Femur (tissue), 1 donor: ENCODE measurements at regions not wholly inside any gene's neighbourhood (a gene's known extent, or its start where the extent isn't known, plus 50 kb on each side); places are given as distances from the start of the nearest gene placed in this dataset.

ENCODE experiments used
- DNase-seq: peaks from one replicate; pipeline ENCODE4 v3.0.0-alpha.2; 2017

DNA sequence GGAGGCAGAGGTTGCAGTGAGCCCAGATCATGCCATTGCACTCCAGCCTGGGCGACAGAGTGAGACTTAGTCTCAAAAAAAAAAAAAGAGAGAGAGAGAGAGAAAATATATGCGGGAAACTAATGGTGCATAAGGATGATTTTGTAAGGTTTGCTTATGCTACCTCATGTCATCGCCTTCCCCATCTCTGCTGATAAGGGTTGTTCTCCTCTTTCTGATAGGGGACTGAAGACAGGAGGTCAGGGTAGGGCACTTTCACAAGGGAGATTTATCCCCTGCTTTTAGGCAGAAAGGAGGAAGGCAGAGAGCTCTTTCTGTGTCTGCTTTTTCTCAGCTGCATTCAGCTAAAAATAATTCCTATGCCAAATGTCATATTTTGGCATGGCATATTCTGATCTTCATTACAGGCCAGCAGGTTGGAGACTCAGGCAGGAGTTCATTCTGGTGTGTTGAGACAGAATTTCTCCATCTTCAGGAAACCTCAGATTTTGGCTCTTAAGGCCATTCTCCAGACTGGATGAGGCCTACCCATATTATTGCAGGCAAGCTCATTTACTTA, 220.2 kb downstream of the AUH start:
- DNase-seq = no peak

DNA sequence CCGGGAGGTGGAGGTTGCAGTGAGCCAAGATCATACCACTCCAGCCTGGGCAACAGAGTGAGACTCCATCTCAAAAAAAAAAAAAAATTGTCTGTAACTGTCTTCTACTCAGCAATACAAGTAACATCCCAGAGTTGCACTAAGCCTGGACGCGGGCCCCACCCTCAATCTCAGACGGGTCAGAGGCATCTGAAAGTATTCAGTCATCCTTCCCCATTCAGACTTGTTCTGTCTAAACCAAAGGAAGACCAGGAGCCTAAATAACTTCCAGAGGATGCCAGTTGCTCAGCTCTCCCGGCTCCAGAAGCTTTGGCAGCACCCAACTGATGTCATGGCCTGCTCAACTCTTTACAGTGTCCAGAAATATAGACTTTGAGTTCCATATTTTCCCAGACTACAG, 218.6 kb downstream of the AUH start:
- no peak for DNase-seq

DNA sequence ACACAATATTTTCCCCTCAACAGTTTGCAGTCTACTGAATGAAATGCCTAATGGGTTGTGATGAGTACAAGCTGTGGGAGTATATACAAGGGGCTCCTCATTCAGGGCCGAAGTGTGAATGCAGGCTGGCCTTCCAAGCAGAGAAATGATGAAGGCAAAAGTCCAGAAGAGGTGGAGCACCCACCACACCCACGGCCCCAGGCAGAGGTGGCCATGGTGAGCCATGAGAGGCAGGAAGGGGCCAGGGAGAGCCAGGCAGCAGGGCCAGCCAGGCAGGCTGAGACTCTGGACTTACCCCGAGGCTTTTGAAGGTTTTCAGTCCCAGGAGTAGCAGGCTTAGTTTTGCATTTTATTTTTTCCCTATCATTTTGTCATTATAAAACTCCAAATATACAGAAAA, 218.1 kb downstream of the AUH start:
- DNase-seq = no peak

DNA sequence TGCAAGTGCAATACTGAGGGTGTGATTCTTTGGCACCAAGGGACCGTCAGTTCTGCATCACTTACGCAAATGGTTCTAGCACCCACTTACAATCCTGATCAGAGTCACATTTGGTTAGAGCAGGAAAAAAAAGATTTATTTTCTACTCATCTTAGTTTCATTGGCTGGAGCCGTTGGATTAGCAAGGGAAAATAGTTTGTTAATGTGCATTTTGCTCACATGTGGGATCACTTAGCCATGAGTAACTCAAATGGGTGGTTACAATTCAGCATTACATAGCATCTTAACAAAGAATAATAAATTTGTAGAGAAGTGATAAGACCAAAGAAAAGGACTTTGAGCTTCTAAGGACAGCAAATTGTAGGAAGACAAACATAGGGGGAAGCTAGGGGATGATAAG, 216.9 kb downstream of the AUH start:
- no peak for DNase-seq

DNA sequence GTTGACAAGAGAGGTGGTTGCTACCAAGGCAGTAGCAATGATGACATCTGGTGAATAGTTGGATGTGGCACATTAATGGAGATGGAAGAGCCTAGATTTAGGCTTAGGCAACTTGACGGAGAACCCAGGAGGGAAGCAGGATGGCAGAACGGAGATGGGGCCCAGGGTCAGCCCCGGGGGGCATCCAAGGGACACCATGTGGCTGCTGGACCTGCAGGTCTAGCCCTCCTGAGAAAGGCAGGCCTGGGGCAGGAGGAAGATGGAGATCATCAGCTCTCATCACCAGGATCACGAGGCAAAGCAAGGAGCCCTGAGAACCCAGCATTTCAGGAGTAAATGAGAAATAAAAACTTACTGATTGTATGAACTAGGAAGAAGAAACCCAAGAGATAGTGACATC, 216.2 kb downstream of the AUH start:
- DNase-seq = no peak

DNA sequence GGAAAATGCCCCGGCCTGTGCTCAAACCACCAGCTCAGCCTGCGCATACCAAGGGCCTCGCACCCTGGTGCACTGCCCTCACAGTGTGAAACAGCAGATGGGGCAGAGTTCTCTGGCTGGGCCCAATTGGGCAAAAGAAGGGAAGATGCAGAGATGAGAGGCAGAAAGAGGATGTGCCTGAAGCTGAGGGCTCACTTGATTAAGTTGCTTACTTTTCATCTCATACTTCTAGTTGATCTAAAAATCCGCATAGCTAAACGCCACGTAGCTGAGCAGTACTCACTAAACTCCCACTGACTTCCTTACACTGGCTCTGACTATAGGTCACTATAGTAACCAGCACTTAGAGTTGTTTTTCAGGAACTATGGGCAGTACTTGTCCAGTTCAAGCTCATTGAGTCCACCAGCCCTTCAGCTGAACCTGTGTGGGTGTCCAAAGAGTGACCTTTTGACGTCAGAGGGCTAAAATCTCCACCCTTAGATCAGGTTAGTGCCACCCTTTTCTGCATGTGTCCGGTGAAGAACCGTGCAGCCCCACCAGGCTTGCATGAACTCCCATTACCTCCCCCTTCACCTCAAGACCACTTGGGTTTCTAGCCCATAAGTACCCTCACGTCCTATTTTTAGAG, 215.2 kb downstream of the AUH start:
- DNase-seq = no peak

DNA sequence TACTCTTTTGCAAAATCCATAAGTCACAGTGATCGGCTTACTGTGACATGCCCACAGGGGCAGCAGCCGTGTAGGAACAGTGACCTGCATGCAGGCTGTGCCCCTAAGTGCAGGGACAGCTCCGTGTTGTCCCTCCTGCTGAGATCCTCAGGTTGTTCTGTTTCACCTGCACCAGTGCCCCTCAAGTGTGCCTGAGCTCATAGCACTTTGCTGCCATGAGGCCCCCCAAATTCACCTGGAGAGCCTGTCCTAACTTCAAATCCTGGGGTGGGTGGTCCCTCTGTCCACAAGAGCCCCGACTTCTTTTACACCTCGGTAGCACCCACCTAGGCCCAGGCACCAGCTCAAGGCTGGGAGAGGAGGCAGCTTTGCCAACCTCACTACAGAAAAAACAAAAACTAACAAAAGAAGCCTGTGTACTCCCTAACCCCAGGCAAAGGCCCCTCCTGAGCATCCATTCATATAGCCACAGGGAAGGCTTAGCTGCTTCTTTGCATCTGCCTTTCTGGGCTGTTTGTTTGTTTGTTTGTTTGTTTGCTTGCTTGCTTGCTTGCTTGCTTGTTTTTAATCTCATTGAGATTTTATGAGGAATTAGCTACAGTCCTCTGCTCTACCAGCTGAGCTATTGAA, 214.5 kb downstream of the AUH start:
- no peak for DNase-seq

DNA sequence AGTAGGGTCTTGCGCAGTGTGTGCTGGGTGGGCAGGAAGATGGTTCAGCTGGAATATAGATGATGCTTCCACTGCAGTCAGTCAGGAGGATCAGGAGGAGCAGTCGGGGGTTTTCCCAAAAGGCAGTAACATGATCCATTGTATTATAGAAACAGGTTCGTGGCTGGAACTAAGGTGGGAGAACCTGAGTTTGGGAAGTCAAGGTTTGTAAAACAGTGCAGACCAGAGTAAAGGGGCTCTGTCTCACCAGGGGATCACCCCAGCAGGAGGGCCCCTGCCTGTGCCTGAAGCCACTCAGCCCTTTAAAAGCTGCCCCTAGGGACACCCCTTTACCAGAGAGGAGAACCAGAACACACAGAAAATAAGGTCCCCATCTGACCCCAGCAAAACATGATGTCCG, 213.4 kb downstream of the AUH start:
- no peak for DNase-seq

DNA sequence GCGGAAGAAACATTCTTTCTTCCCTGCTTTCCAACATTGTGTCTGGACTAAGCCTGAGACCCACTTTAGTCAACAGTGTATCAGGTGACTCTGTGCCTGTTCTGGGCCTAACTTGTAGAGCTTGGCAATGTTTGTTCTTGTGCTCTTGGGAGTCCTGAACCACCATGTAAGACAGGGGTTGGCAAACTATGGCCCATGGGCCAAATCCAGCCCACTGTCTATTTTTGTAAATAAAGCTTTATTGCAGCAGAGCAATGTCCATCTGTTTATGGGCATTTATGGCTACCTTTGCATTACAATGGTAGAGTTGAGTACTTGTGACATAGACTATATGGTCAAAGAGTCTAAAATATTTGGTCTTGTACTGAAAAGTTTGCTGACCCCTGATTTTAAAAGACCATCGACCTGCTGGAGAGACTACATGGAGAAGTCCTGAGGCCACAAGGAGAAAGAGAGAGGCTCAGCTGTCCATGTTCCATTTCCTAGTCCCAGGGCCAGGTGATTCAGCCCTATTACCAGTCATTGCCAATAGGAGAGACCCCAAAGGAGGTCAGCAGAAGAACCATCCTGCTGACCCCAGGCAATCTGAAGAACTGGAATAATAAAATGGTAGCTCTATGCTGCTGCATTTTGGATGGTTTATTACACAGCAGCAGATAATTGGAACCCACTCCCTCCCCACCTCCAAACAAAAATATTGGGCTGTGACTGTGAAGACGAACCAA, 211.3 kb downstream of the AUH start:
- no peak for DNase-seq

DNA sequence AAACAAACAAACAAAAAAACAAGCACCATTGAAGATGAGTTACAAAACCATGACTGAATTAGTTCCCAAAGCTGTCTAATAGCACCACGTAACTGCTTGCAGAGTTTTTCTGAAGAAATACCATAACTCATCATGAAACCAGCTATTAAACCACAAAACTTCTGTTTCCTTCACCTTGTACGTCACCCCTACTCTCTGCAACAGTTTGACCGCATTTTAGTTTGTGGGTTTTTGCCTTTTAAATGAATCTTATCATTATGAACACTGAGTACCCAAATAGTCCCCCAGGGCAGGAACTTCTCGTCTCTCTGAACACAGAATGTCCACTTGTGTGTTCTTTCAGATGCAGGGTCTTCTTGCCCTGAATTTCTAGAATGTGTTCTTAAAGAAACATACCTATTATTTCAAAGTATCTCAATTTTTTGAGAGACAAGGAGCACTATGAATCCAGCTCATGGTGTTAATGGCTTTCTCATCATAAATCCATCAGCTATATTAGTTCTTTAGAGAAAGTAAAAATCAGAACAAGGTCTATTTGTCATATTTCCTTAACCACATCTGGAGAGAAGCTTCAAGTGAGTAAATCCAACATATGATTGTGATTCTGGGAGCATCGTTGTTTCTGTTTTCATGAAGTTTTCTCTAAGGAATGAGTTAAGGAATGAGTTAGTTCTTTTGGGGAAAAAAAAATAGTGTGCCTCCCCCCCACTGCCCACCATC, 210.6 kb downstream of the AUH start:
- DNase-seq = no peak

DNA sequence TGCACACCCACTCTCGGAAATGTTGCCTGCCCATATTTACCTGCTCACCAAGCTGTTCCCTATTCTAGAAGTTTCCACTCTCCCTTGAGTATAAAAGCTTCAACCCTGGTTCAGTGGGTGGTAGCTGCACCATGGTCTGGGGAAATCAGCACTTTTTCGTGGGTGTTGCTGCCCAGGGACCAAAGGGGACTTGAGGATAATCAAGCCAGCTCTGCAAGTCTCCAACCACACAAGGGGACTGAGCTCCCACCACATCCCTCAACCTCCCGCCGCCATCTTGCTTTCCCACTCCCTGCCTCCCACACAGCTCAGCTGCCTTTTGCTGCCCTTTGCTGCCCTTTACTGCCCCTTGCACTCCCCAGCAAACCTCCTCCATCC, 210.0 kb downstream of the AUH start:
- DNase-seq = no peak

DNA sequence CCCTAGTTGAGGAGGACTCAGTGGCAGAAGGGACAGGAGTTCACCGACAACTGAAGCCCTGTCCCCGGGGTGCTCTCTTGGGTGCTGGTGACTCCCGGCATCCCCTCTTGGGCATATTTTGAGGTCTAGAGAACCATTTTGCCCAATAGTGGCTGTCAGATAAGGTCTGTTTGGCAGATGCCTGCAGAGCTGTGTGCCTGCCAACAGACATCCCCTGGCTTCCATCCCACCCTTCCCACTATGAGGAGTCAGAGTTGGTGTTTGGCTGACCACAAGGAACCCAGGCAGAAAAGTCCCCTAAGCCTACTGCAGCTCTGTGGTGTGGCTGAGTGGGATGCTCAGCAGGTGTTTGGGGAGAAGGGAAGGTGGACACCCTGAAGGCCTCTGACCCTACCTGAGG, 207.0 kb downstream of the AUH start:
- DNase-seq = no peak

DNA sequence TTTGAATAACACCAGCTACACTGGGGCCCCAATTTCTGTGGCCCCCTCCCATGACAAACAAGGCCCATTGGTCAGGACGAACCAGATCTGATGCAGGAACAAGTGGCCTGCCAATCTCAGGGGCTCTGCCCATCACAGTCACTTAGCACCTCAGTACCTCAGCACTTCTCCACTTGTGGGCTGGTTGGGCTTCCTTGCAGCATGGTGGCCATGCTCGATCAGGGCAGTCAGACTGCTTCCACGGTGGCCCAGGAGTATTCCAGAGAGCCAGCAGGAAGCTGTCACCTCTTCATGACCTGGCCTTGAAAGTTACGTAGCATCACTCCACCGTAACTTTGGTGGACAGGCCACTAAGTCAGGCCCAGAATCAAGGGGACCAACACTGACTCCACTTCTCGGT, 206.5 kb downstream of the AUH start:
- DNase-seq = no peak

DNA sequence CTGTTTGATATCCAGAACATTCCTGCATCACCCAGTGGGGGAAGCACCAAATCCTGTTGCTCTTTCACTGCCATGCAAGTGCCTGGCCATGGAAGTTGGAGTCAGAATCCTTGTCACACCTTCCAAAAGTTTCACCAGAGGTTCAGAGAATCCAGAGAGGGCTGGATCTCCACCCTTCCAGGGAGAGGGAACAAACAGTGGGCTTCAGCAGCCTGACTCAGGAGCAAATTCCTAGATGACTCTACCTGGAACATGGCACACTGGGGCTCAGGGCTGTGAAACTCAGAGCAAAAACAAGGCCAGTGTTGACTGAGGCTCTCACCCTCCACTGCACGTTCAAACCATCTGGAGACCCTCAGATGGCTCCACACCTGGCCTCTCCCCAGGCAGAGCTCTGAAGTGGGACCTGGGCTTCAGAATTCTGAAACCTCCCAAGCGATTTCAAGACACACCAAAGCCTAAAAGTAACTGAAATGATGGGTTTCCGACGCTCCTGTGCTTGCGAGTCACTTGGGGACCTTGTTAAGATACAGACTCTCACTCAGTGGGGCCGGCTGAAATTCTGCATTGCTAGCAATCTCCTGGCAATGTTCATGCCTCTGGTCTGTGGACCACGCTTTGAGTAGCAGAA, 205.9 kb downstream of the AUH start:
- DNase-seq = no peak

DNA sequence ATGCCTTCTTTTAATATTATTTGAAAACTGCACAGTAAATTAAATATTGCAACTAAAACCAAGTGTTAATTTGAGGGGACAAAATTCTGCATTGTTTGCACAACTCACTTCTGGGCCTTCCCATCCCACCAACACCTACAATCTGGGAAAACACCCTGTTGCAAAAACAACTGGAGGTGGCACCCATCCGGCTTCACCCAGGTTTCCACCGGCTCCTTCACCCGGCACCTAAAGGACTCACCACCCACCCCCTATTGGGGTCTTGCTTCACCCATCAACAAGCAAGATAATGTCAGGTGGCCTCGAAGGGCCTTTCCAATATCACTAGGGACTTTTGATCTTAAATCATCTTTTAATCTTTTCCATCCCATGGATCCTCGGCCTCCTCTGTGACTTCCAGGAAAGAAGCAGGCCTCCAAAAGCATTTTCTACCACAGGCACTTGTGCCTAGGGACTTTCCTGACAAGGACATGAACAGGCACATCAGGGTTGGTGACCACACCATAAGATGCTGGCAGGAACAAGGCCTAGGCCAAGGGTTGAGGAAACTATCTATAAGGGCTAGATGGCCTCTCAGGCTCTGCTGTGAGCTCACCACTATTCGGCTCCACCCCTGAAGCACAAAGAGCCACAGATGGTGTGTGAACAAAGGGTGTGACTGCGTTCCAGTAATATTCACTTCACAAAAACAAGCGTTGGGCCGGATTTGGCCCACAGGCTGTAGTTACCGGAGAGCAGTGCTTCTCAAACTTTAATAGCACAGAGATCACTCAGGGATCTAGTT, 205.1 kb downstream of the AUH start:
- no peak for DNase-seq

DNA sequence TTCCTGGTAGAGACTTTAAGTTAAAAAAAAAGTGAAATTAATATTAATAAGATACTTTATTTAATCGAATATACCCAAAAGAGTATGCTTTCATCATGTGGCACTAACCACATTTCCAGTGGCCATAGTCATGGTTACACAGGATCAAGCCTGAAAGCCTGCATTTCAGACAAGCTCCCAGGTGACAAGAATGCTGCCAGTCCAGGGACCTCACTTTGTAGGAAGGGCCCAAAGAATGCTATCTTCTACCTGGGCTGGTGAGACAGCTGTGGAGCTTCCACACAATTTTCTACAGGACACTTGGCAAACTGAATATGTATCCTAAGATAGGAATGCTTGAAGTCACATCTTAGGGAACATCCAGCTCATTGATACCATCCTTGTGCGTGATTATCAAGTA, 203.8 kb downstream of the AUH start:
- no peak for DNase-seq

DNA sequence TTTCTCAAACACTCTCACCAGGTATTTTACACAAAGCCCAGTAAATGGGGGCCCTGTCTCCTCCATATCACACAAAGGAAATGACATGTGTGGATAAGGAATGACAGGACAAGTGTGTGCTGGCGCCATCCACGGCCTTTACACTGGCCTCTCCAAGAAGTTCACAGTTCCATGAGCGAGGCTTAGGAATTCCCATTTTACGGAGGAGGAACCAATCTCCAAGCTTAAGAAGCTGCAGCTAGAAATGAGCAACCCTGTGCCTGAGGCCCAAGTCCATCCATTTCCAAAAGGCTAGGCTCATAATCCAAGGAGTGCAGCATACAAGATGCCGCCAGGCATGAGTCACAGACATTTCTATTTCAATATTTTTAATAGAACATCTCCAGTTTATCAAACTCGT, 203.4 kb downstream of the AUH start:
- no peak for DNase-seq

DNA sequence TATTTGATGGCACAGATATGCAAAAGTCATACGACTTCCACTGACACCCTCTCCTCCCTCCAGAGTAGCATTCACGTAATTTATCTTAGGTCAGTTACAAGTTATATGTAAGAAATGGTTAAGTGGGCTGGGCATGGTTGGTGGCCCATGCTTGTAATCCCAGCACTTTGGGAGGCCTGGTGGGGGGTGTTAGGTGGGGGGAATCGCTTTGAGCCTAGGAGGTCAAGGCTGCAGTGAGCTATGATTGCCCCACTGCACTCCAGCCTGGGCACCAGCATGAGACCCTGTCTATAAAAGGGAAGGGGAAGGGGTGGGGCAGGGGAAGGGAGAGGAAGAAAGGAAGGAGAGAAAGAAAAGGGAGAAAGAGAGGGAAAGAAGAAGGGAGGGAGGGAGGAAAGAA, 202.8 kb downstream of the AUH start:
- no peak for DNase-seq

DNA sequence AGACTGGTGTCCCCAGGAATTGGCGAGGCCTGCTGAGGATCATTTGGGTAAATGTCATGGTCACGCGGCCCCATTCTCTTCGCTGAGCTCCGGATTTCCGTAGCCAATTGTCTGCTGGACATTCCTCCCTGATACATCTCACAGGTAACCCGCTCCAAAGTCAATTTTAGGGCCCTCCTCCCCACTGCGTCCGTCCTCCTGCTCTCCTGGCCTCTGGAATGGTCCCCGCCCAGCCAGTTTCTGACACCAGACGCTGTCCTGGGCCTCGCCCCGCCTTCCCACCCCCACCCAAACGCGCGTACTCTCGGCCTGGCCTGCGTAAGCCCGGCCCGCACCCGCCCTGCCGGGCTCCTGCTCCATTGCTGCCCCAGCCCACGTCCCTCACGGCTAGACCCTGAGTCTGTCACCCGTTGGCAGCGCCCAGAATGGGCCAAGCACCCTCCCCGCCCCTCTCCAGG, 202.0 kb downstream of the AUH start:
- DNase-seq = no peak

DNA sequence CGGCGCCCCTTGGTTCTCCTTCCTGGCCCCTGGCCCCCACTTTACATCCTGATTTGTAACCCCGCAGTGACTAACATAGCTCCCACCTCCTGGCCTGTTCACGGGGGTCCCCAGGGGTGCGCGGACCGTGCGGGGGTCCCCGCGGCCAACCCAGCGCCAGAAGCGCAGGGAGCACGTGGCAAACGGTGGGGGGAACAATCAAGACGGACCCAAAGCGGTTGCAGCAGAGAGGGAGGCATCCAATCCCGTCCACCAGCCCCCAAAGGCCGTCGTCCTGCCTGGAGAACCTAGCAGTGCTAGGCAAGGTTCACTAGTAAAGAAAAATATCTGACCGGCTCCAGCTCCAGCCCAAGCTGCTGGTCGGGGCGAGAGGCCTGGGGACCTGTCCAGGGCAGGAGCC, 201.5 kb downstream of the AUH start:
- no peak for DNase-seq

DNA sequence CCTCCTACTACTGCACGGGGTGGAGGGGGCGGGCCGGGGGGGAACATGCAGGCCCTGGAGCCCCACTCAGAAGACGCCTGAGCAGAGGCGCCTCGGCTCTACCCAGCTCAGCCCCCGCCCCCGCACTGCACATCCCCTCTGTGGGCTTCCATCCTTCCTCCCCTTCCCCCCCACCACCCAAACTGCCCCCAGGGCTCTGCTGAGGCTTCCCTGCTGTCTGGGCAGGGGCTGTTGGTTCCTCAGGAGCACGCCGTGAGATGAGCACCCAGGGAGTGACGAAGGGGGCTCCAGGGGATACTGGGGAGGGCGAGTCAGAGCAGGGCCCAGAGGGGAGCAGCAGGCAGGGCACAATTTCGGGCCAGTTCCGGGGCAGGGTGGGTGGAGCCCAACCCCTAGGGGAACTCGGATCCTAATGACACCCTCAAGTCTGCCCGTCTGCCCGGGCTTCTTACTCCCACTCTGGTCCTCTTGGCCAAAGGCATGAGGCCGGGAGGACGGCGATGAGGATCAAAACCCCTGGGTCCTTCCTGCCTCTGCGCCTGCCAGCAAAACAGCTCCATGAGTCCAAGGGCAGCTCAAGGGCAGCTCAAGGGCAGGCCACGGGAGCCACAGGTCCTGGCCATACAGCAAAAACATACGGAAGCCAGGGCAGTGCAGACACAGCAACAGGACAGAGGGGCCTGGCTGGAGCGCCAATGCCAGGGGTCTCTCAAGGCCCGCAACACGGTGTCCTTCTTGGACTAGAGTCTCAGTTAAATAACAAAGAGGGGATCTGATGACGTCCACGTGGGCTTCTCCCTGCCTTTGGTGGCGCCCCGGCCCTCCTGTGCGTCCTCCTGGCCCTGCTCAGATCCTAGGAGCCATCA, 200.9 kb downstream of the AUH start:
- DNase-seq = no peak
